ENCODE measurements at regions not wholly inside any gene's neighbourhood (a gene's known extent, or its start where the extent isn't known, plus 50 kb on each side); places are given as distances from the start of the nearest gene placed in this dataset.

DNA sequence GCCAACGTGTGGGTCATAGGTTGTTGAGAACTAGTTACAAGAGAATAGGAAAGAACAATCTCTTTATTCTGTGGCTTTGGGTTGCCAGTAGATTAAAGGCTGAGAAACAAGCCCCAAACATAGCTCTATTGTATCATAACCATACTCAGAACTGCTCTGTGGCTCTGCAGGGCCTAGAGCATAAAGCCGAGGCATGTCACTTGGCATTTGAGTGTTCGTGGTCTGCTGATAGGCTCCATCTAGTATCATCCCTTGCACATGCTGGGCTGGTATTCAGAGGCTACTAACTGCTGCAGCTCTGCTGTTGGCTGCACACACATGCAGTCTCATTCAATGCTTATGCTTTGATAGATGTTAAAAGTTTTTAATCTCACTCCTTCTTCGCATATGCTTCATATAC is 157.9 kb downstream of the OGFRL1 start:
- no peaks in the 10 kb centered on the region for H3K9me3 ChIP-seq
- no peak overlapping the region for H3K27ac ChIP-seq
- intact Hi-C loops (cut with DNase I): no loop called here
- TF ChIP-seq, protein P1, sequence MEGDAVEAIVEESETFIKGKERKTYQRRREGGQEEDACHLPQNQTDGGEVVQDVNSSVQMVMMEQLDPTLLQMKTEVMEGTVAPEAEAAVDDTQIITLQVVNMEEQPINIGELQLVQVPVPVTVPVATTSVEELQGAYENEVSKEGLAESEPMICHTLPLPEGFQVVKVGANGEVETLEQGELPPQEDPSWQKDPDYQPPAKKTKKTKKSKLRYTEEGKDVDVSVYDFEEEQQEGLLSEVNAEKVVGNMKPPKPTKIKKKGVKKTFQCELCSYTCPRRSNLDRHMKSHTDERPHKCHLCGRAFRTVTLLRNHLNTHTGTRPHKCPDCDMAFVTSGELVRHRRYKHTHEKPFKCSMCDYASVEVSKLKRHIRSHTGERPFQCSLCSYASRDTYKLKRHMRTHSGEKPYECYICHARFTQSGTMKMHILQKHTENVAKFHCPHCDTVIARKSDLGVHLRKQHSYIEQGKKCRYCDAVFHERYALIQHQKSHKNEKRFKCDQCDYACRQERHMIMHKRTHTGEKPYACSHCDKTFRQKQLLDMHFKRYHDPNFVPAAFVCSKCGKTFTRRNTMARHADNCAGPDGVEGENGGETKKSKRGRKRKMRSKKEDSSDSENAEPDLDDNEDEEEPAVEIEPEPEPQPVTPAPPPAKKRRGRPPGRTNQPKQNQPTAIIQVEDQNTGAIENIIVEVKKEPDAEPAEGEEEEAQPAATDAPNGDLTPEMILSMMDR (IDR thresholded peaks at IDR 0.05): no peak
- no peak for TF ChIP-seq POLR2AphosphoS5 (IDR thresholded peaks at IDR 0.05; ENCODE audit: insufficient read depth in 1 of 2, low read depth in 1 of 2)
- no peak for TF ChIP-seq POLR2A (IDR thresholded peaks at IDR 0.05)
- no peaks in the 10 kb centered on the region for H3K27me3 ChIP-seq
- H3K36me3 ChIP-seq: no peaks in the 10 kb centered on the region
- no peak overlapping the region for H3K4me3 ChIP-seq
- no peak for DNase-seq (ENCODE audit: extremely low spot score in 2 of 2)
- no peaks in the 10 kb centered on the region for H3K4me1 ChIP-seq

DNA sequence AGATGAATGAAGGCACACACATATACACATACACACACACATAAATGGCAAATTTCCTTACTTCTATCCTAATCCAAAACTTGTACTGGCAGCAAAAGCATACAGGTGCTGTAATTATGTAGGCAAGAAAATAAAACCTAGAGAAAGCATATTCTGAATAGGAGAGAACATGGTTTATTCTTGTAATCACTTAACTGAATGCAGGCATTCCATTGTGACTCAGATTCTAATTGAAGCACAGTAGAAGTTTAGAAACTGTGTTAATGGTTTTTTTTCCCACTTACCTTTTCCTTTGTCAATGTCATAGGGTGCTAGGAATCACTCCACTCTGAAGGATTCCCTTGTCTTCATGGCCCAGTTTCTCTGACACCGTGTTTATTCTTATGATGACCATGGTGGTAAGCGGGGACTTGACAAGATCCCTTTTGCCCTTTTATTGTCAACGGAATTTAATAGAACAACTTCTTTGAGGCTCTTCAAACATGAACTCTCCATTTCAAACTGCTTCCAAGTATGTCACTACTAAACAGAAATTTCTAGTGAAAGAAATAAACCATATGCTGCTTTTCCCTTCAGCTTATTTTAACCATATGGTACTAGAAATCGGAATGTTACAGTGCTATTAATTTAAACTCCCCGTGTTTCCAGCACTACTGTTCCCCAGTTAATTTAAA is 164.2 kb downstream of the OGFRL1 start:
- H3K4me1 ChIP-seq: no peaks in the 10 kb centered on the region
- no peak overlapping the region for H3K27ac ChIP-seq
- TF ChIP-seq, protein P1 (IDR thresholded peaks at IDR 0.05): no peak
- intact Hi-C loops (cut with DNase I): no loop called here
- H3K36me3 ChIP-seq: no peaks in the 10 kb centered on the region
- no peak for DNase-seq (ENCODE audit: extremely low spot score in 2 of 2)
- H3K9me3 ChIP-seq: no peaks in the 10 kb centered on the region
- H3K27me3 ChIP-seq: no peaks in the 10 kb centered on the region
- no peak overlapping the region for H3K4me3 ChIP-seq

DNA sequence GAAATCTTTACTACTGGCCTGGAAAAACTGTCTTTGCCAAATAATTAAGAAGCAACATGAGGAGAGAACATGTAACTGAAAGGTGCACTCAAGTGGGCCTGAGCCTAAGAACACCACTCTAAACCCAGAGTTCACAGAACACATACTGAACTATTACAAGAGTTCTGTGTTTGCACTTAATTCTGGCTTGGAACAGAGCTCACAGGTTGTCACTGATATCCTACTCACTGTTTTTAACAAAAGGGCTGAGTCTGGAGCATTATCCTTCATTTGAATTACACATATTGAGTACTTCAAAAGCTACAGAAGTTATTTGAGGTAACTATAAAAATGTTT is 164.7 kb downstream of the OGFRL1 start:
- DNase-seq (ENCODE audit: extremely low spot score in 2 of 2): no peak
- intact Hi-C loops (cut with DNase I): no loop called here
- no peak overlapping the region for H3K4me3 ChIP-seq
- H3K4me1 ChIP-seq: no peaks in the 10 kb centered on the region
- H3K27ac ChIP-seq: no peak overlapping the region
- H3K27me3 ChIP-seq: no peaks in the 10 kb centered on the region
- TF ChIP-seq POLR2AphosphoS5 (IDR thresholded peaks at IDR 0.05; ENCODE audit: insufficient read depth in 1 of 2, low read depth in 1 of 2): no peak
- TF ChIP-seq POLR2A (IDR thresholded peaks at IDR 0.05): no peak
- TF ChIP-seq, protein P1 (IDR thresholded peaks at IDR 0.05): no peak
- H3K9me3 ChIP-seq: no peaks in the 10 kb centered on the region
- no peaks in the 10 kb centered on the region for H3K36me3 ChIP-seq

DNA sequence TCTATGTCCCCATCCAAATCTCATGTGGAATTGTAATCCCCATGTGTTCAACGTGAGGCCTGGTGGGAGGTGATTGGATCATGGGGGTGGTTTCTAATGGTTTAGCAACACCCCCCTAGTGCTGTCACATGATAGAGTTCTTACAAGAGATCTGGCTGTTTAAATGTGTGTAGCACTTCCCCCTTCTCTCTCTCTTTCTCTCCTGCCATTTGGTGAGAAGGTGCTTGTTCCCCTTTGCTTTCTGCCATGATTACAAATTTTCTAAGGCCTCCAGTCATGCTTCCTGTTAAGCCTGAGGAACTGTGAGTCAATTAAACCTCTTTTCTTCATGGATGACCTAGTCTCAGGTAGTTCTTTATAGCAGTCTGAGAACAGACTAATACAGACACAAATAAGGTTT is 165.4 kb downstream of the OGFRL1 start:
- TF ChIP-seq, protein P1 (IDR thresholded peaks at IDR 0.05): no peak
- no peak for TF ChIP-seq POLR2A (IDR thresholded peaks at IDR 0.05)
- no peak for TF ChIP-seq POLR2AphosphoS5 (IDR thresholded peaks at IDR 0.05; ENCODE audit: insufficient read depth in 1 of 2, low read depth in 1 of 2)
- H3K36me3 ChIP-seq: no peaks in the 10 kb centered on the region
- H3K4me1 ChIP-seq: no peaks in the 10 kb centered on the region
- H3K27ac ChIP-seq: no peak overlapping the region
- H3K9me3 ChIP-seq: no peaks in the 10 kb centered on the region
- H3K27me3 ChIP-seq: no peaks in the 10 kb centered on the region
- intact Hi-C loops (cut with DNase I): no loop called here
- DNase-seq (ENCODE audit: extremely low spot score in 2 of 2): no peak
- no peak overlapping the region for H3K4me3 ChIP-seq

DNA sequence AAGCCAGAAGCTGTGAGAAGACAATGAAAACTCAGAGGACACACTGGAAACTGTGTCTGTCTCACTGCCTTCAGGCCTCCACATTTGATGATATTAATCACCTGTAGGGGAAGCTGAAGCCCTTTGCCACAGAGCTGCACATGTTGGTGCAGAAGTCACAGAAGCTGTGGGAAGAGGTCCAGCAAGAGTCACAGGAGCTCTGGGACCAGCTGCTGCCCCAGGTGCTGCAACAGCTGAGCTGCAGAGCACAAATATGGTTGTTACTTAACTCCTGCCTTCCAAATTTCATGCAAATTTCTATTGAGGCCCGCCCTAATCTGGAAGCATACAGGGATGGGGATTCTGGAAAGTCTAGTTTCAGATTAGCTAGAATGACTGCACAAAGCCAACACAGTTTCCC is 169.3 kb downstream of the OGFRL1 start:
- H3K36me3 ChIP-seq: no peaks in the 10 kb centered on the region
- TF ChIP-seq, protein P1 (IDR thresholded peaks at IDR 0.05): no peak
- TF ChIP-seq POLR2A (IDR thresholded peaks at IDR 0.05) (no peak), POLR2AphosphoS5 (IDR thresholded peaks at IDR 0.05; ENCODE audit: insufficient read depth in 1 of 2, low read depth in 1 of 2) (no peak)
- no peak overlapping the region for H3K4me3 ChIP-seq
- no peaks in the 10 kb centered on the region for H3K27me3 ChIP-seq
- H3K4me1 ChIP-seq: no peaks in the 10 kb centered on the region
- no peak for DNase-seq (ENCODE audit: extremely low spot score in 2 of 2)
- no peaks in the 10 kb centered on the region for H3K9me3 ChIP-seq
- intact Hi-C loops (cut with DNase I): no loop called here
- no peak overlapping the region for H3K27ac ChIP-seq
